SK-N-SH (cell line): ENCODE measurements at regions not wholly inside any gene's neighbourhood (a gene's known extent, or its start where the extent isn't known, plus 50 kb on each side); places are given as distances from the start of the nearest gene placed in this dataset.

Experiments
- CTCF ChIA-PET: fragments of 300-600, 350-600 bp; formaldehyde crosslinking; extraction: SDS; loops from one replicate; lab custom pipeline; 2021; lab: Yijun Ruan, JAX
- POLR2A ChIA-PET: fragments of 350-600 bp; sonication (Branson Sonifier 250); formaldehyde crosslinking; extraction: SDS; loops from one replicate; lab custom pipeline; 2020; ENCODE audit warnings: antibody characterized with exemption, inconsistent platforms; lab: Yijun Ruan, JAX
- DNase-seq: peaks from one replicate; pipeline ENCODE4 v3.0.0; 2012
- H2AFZ ChIP-seq: fragments of 200-600 bp; sonication (generic); 2 replicates; pipeline ENCODE4 v1.8.1; 2016; ENCODE audit warnings: antibody characterized with exemption, mild to moderate bottlenecking, low read depth
- H3F3A ChIP-seq: fragments of 200-600 bp; sonication (generic); replicated peaks from 2 replicates; pipeline ENCODE3; 2016; ENCODE audit warnings: antibody characterized with exemption, mild to moderate bottlenecking; ENCODE audit not compliant: insufficient read depth
- H3K27ac ChIP-seq, 2 experiments: fragments of 200-500 bp in 1 of 2; fragments of 200-600 bp in 1 of 2; sonication (Bioruptor generic) in 1 of 2; sonication (generic), shearing (Covaris generic) in 1 of 2; 2 replicates each; pipeline versions ENCODE4 v1.5.1 to v1.6.1; 2014 to 2016; ENCODE audit warnings: low read depth in 2 of 2, inconsistent platforms in 1 of 2, low read length in 1 of 2, mild to moderate bottlenecking in 1 of 2, mixed read lengths in 1 of 2
- H3K27me3 ChIP-seq: fragments of 200-600 bp; sonication (generic), shearing (Covaris generic); 2 replicates; pipeline ENCODE4 v1.6.1; 2016; ENCODE audit warnings: mixed run types; ENCODE audit not compliant: insufficient read depth
- H3K36me3 ChIP-seq, 2 experiments: fragments of 200-500 bp in 1 of 2; fragments of 200-600 bp in 1 of 2; sonication (Bioruptor generic) in 1 of 2; sonication (generic) in 1 of 2; replicated peaks in 1 of 2; 2 replicates each; pipeline versions ENCODE3 to v1.5.1; 2014 to 2016; ENCODE audit warnings: low read length in 1 of 2, mild to moderate bottlenecking in 1 of 2; ENCODE audit not compliant: insufficient read depth in 2 of 2, control insufficient read depth in 1 of 2
- H3K4me1 ChIP-seq, 2 experiments: fragments of 200-500 bp in 1 of 2; fragments of 200-600 bp in 1 of 2; sonication (Bioruptor generic) in 1 of 2; sonication (generic), shearing (Covaris generic) in 1 of 2; 2 replicates each; pipeline versions ENCODE4 v1.5.1 to v1.6.1; 2014 to 2016; ENCODE audit warnings: low read depth in 1 of 2, low read length in 1 of 2, mixed run types in 1 of 2; ENCODE audit not compliant: insufficient read depth in 2 of 2, control insufficient read depth in 1 of 2
- H3K4me2 ChIP-seq: fragments of 200-600 bp; sonication (generic), shearing (Covaris generic); 2 replicates; pipeline ENCODE4 v1.6.1; 2017; ENCODE audit warnings: mixed run types
- H3K4me3 ChIP-seq, 2 experiments: fragments of 200-500 bp in 1 of 2; fragments of 200-600 bp in 1 of 2; sonication (Bioruptor generic) in 1 of 2; sonication (generic), shearing (Covaris generic) in 1 of 2; 2 replicates each; pipeline versions ENCODE4 v1.5.1 to v1.8.1; 2014 to 2016; ENCODE audit warnings: low read depth in 2 of 2, inconsistent platforms in 1 of 2, low read length in 1 of 2, mild to moderate bottlenecking in 1 of 2, mixed read lengths in 1 of 2, moderate library complexity in 1 of 2
- H3K79me2 ChIP-seq: fragments of 200-600 bp; sonication (generic); 2 replicates; pipeline ENCODE4 v1.8.1; 2017; ENCODE audit warnings: mild to moderate bottlenecking; ENCODE audit not compliant: insufficient read depth
- H3K9ac ChIP-seq: fragments of 200-600 bp; sonication (generic); 2 replicates; pipeline ENCODE4 v1.6.1; 2017; ENCODE audit warnings: mixed run types
- H3K9me2 ChIP-seq: fragments of 200-600 bp; sonication (generic); 2 replicates; pipeline ENCODE4 v1.6.1; 2017; ENCODE audit warnings: mixed run types
- H3K9me3 ChIP-seq: fragments of 200-600 bp; sonication (generic); 2 replicates; pipeline ENCODE4 v1.6.1; 2017; ENCODE audit warnings: mixed run types, mild to moderate bottlenecking, moderate library complexity
- H4K20me1 ChIP-seq: fragments of 200-600 bp; sonication (generic); 2 replicates; pipeline ENCODE4 v1.6.1; 2017; ENCODE audit warnings: mild to moderate bottlenecking, mixed run types; ENCODE audit not compliant: insufficient read depth
- CTCF ChIP-seq: fragments of 200-600 bp; sonication (generic); IDR thresholded peaks from 2 replicates; pipeline ENCODE4 v1.6.1; 2017; ENCODE audit warnings: antibody characterized with exemption, mild to moderate bottlenecking, moderate library complexity
- EP300 ChIP-seq, 2 experiments: IDR thresholded peaks; 2 replicates each; pipeline versions ENCODE4 v1.4.0 to v1.6.1; 2012; ENCODE audit warnings: borderline replicate concordance in 1 of 2, low read depth in 1 of 2, low read length in 1 of 2
- EZH2phosphoT487 ChIP-seq: fragments of 200-600 bp; sonication (generic); IDR thresholded peaks from 2 replicates; pipeline ENCODE4 v1.6.1; 2017; ENCODE audit warnings: low read depth, mixed run types, mild to moderate bottlenecking, antibody characterized with exemption, moderate library complexity, borderline replicate concordance
- GABPA ChIP-seq: IDR thresholded peaks from 2 replicates; pipeline ENCODE4 v1.4.0; 2012; ENCODE audit warnings: low read depth, mild to moderate bottlenecking
- IRF3 ChIP-seq: fragments of 150-350 bp; IDR thresholded peaks from 2 replicates; pipeline ENCODE4 v1.6.1; 2016; ENCODE audit warnings: mild to moderate bottlenecking, low read depth, low read length
- JUND ChIP-seq: IDR thresholded peaks from 2 replicates; pipeline ENCODE4 v1.4.0; 2012
- MEF2A ChIP-seq: IDR thresholded peaks from 2 replicates; pipeline ENCODE4 v1.4.0; 2012; ENCODE audit warnings: low read depth, borderline replicate concordance
- MXI1 ChIP-seq: IDR thresholded peaks from 2 replicates; pipeline ENCODE4 v1.6.1; 2012; ENCODE audit warnings: mild to moderate bottlenecking, low read depth, low read length, improper control_type of control experiment
- PBX3 ChIP-seq: IDR thresholded peaks from 2 replicates; pipeline ENCODE4; 2012
- POLR2AphosphoS5 ChIP-seq: IDR thresholded peaks from 2 replicates; pipeline ENCODE4 v1.6.1; 2012; ENCODE audit warnings: low read depth, low read length
- RCOR1 ChIP-seq: fragments of 150-350 bp; IDR thresholded peaks from 2 replicates; pipeline ENCODE4 v1.6.1; 2017; ENCODE audit warnings: antibody characterized with exemption, low read length
- RFX5 ChIP-seq: IDR thresholded peaks from 2 replicates; pipeline ENCODE4 v1.6.1; 2012; ENCODE audit warnings: mild to moderate bottlenecking, improper control_type of control experiment, low read length
- SMC3 ChIP-seq: IDR thresholded peaks from 2 replicates; pipeline ENCODE4 v1.6.1; 2012; ENCODE audit warnings: low read depth, low read length, improper control_type of control experiment
- TCF12 ChIP-seq: IDR thresholded peaks from 2 replicates; pipeline ENCODE4 v1.4.0; 2012
- USF2 ChIP-seq: fragments of 150-350 bp; IDR thresholded peaks from 2 replicates; pipeline ENCODE4 v1.6.1; 2017; ENCODE audit warnings: antibody characterized with exemption, low read length, low read depth, borderline replicate concordance
- ZBTB33 ChIP-seq: IDR thresholded peaks from 2 replicates; pipeline ENCODE4 v1.4.0; 2012; ENCODE audit warnings: low read depth, borderline replicate concordance
- WGBS: methylation state at CpG from one replicate; pipeline ENCODE4 v1.1.6; 2017; ENCODE audit warnings: low lambda C conversion rate; 5-methylcytosine and 5-hydroxymethylcytosine counted together

- no peaks in the 10 kb centered on the region for H3K9me3 ChIP-seq
- H4K20me1 ChIP-seq: no peaks in the 10 kb centered on the region
- ChIA-PET POLR2A (no interaction called here), CTCF (interaction anchor here (2.3 kb wide), 1 partner anchor 59 kb away, joined by 15 read pairs; no protein-coding TSS in a partner anchor)
- no peaks in the 10 kb centered on the region for H3F3A ChIP-seq
- DNase-seq: no peak
- H3K36me3 ChIP-seq: no peaks in the 10 kb centered on the region
- no peaks in the 10 kb centered on the region for H3K9me2 ChIP-seq
- no peaks in the 10 kb centered on the region for H3K79me2 ChIP-seq
- H3K27ac ChIP-seq: no peak overlapping the region
- TF ChIP-seq POLR2AphosphoS5 (no peak), TCF12 (no peak), SMC3 (no peak), EP300 (IDR thresholded peaks at IDR 0.05; ENCODE audit: borderline replicate concordance in 1 of 2, low read depth in 1 of 2, low read length in 1 of 2) (no peak), MEF2A (no peak), CTCF (no peak), RFX5 (no peak), EZH2phosphoT487 (no peak), GABPA (no peak), ZBTB33 (no peak), USF2 (no peak), RCOR1 (no peak), JUND (no peak), MXI1 (no peak), IRF3 (no peak), PBX3 (no peak)
- TF ChIP-seq, all 33 proteins: peak for 0
- Histone ChIP-seq H3K4me2 (no peak overlapping the region), H3K9ac (no peak overlapping the region), H3K4me3 (no peak overlapping the region), H3K4me1 (no peaks in the 10 kb centered on the region), H2AFZ (no peak overlapping the region), H3K27me3 (no peaks in the 10 kb centered on the region; the same call in 1 of the 2 replicates)
- 14% methylated on average over 3 of the region's 3 CpGs for WGBS
Observed at GRCh38 chr14:22315336-22315735, 273.7 kb downstream of the DAD1 start.
